HEK293T (cell line): ENCODE measurements at regions not wholly inside any gene's neighbourhood (a gene's known extent, or its start where the extent isn't known, plus 50 kb on each side); places are given as distances from the start of the nearest gene placed in this dataset.

Experiments
- ARNT ChIP-seq: fragments of 450-650 bp; IDR thresholded peaks from 2 replicates; pipeline ENCODE4 v1.6.1; 2017; ENCODE audit warnings: mild to moderate bottlenecking
- ELF4 ChIP-seq: fragments of 450-650 bp; IDR thresholded peaks from 2 replicates; pipeline ENCODE4 v1.6.1; 2017; ENCODE audit warnings: antibody characterized with exemption
- FOXA1 ChIP-seq: fragments of 450-650 bp; IDR thresholded peaks from 2 replicates; pipeline ENCODE4 v1.6.1; 2016; ENCODE audit warnings: mild to moderate bottlenecking
- FOXM1 ChIP-seq: fragments of 450-650 bp; IDR thresholded peaks from 2 replicates; pipeline ENCODE4 v1.6.1; 2017; ENCODE audit warnings: mild to moderate bottlenecking, borderline replicate concordance
- HDGF ChIP-seq: fragments of 450-650 bp; IDR thresholded peaks from 2 replicates; pipeline ENCODE4 v1.6.1; 2017; ENCODE audit warnings: antibody characterized with exemption, borderline replicate concordance
- NFRKB ChIP-seq: fragments of 450-650 bp; IDR thresholded peaks from 2 replicates; pipeline ENCODE4 v1.6.1; 2016; ENCODE audit warnings: mild to moderate bottlenecking, moderate library complexity
- SP1 ChIP-seq: fragments of 450-650 bp; IDR thresholded peaks from 2 replicates; pipeline ENCODE4 v1.6.1; 2017
- TF ChIP-seq, protein P1 (sequence below): fragments of 450-650 bp; IDR thresholded peaks from 2 replicates; pipeline ENCODE4 v1.6.1; 2016

- no peak for TF ChIP-seq FOXA1
- TF ChIP-seq, protein P1, sequence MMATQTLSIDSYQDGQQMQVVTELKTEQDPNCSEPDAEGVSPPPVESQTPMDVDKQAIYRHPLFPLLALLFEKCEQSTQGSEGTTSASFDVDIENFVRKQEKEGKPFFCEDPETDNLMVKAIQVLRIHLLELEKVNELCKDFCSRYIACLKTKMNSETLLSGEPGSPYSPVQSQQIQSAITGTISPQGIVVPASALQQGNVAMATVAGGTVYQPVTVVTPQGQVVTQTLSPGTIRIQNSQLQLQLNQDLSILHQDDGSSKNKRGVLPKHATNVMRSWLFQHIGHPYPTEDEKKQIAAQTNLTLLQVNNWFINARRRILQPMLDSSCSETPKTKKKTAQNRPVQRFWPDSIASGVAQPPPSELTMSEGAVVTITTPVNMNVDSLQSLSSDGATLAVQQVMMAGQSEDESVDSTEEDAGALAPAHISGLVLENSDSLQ, result no peak
- no peak for TF ChIP-seq ARNT
- no peak for TF ChIP-seq NFRKB
- TF ChIP-seq SP1, result no peak
- TF ChIP-seq ELF4, result no peak
- no peak for TF ChIP-seq HDGF
- no peak for TF ChIP-seq FOXM1
These were observed 696.5 kb upstream of the CHORDC1 start for GRCh38 chr11:90919332-90919731.
